Mucosa of rectum (tissue), 2 donors: ENCODE measurements at regions not wholly inside any gene's neighbourhood (a gene's known extent, or its start where the extent isn't known, plus 50 kb on each side); places are given as distances from the start of the nearest gene placed in this dataset.

ENCODE experiments used
- H3K27ac ChIP-seq, 2 donors: one replicate each; pipeline ENCODE4 v1.7.0; 2013; ENCODE audit warnings: inconsistent platforms in 2 of 2, low read depth in 2 of 2, low read length in 2 of 2
- H3K27me3 ChIP-seq, 2 donors: one replicate each; pipeline ENCODE4 v1.7.0; 2013; ENCODE audit warnings: low read length in 2 of 2; ENCODE audit not compliant: control insufficient read depth in 2 of 2, insufficient read depth in 2 of 2
- H3K36me3 ChIP-seq, 2 donors: one replicate each; pipeline ENCODE4 v1.7.0; 2013; ENCODE audit warnings: low read length in 2 of 2; ENCODE audit not compliant: control insufficient read depth in 2 of 2, insufficient read depth in 2 of 2
- H3K4me1 ChIP-seq, 2 donors: one replicate each; pipeline ENCODE4 v1.7.0; 2013; ENCODE audit warnings: low read length in 2 of 2, mild to moderate bottlenecking in 1 of 2; ENCODE audit not compliant: control insufficient read depth in 2 of 2, insufficient read depth in 2 of 2
- H3K4me3 ChIP-seq, 2 donors: one replicate each; pipeline ENCODE4 v1.7.0; 2013; ENCODE audit warnings: low read length in 2 of 2
- H3K9ac ChIP-seq, 2 donors: one replicate each; pipeline ENCODE4 v1.7.0; 2013; ENCODE audit warnings: low read length in 2 of 2, low read depth in 1 of 2, mild to moderate bottlenecking in 1 of 2
- H3K9me3 ChIP-seq, 2 donors: one replicate each; pipeline ENCODE4 v1.7.0; 2013; ENCODE audit warnings: low read length in 2 of 2; ENCODE audit not compliant: control insufficient read depth in 2 of 2
- donor health status: healthy.
- donor health status: Normal muscosa, but diverticular disease.

DNA sequence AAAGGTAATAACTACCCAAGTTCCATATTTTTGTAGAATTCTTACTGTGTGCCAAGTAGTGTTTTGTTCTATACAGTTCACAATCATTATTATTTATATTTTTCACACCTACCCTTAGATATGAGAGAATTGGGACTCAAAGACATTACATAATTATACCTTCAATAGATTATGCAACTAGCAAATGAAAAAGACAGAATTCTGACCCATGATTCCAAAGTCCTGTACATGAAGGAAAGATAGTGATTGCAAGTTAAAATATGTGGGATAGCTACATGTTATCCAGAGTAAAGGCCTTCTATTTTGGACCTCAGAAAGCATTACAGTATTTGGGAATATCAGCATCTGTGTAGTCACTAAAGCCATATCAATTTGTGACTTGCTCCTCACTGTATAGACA lies 581.0 kb downstream of the ELAVL2 start:
- Histone ChIP-seq H3K9ac (no peak overlapping the region), H3K4me3 (no peak overlapping the region), H3K27ac (no peak overlapping the region), H3K36me3 (no peaks in the 10 kb centered on the region), H3K27me3 (no peaks in the 10 kb centered on the region), H3K4me1 (no peaks in the 10 kb centered on the region), H3K9me3 (no peaks in the 10 kb centered on the region)

- H3K4me1 ChIP-seq: no peaks in the 10 kb centered on the region
- no peak overlapping the region for H3K27ac ChIP-seq
- no peaks in the 10 kb centered on the region for H3K9me3 ChIP-seq
- no peaks in the 10 kb centered on the region for H3K36me3 ChIP-seq
- H3K27me3 ChIP-seq: no peaks in the 10 kb centered on the region
- no peak overlapping the region for H3K4me3 ChIP-seq
- no peak overlapping the region for H3K9ac ChIP-seq
Measured at GRCh38 chr9:23254404-23255184, 571.4 kb downstream of the ELAVL2 start.

- no peak overlapping the region for H3K9ac ChIP-seq
- H3K27ac ChIP-seq: no peak overlapping the region
- no peaks in the 10 kb centered on the region for H3K27me3 ChIP-seq
- no peak overlapping the region for H3K4me3 ChIP-seq
- H3K4me1 ChIP-seq: no peaks in the 10 kb centered on the region
- H3K36me3 ChIP-seq: no peaks in the 10 kb centered on the region
- H3K9me3 ChIP-seq: no peaks in the 10 kb centered on the region
Measured at GRCh38 chr9:23255346-23255745, 570.7 kb downstream of the ELAVL2 start.

- H3K4me3 ChIP-seq: no peak overlapping the region
- H3K27ac ChIP-seq: no peak overlapping the region
- H3K4me1 ChIP-seq: no peaks in the 10 kb centered on the region
- H3K9ac ChIP-seq: no peak overlapping the region
- no peaks in the 10 kb centered on the region for H3K9me3 ChIP-seq
- no peaks in the 10 kb centered on the region for H3K36me3 ChIP-seq
- no peaks in the 10 kb centered on the region for H3K27me3 ChIP-seq
Measured at GRCh38 chr9:23258569-23258968, 567.5 kb downstream of the ELAVL2 start.

DNA sequence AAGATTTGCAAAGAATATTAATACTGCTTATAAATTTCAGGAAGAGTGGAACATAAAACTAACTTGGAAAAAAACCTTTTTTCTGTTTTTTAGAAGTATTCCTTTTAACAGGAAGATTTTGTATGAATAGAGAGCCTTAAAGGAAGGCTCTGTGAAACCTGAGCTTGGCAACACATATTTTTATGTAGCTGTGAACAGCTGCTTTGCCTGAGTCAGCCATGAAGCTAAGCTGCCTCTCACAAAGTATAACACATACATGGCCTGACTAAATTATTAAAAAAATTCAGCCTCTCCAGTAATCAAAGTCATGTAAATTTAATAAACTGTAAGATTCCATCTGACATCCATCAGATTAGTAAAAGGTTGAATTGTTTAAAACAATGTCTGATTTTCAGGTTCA lies 547.5 kb downstream of the ELAVL2 start:
- H3K27me3 ChIP-seq: no peaks in the 10 kb centered on the region
- H3K9me3 ChIP-seq: peaks cover 0 to 2% of the 10 kb centered on the region in 2 donors
- no peak overlapping the region for H3K4me3 ChIP-seq
- no peaks in the 10 kb centered on the region for H3K4me1 ChIP-seq
- no peak overlapping the region for H3K27ac ChIP-seq
- no peak overlapping the region for H3K9ac ChIP-seq
- H3K36me3 ChIP-seq: no peaks in the 10 kb centered on the region

- H3K4me3 ChIP-seq: no peak overlapping the region
- H3K4me1 ChIP-seq: no peaks in the 10 kb centered on the region
- H3K36me3 ChIP-seq: no peaks in the 10 kb centered on the region
- no peak overlapping the region for H3K27ac ChIP-seq
- no peaks in the 10 kb centered on the region for H3K9me3 ChIP-seq
- no peak overlapping the region for H3K9ac ChIP-seq
- H3K27me3 ChIP-seq: no peaks in the 10 kb centered on the region
Measured at GRCh38 chr9:23287390-23287789, 538.6 kb downstream of the ELAVL2 start.

DNA sequence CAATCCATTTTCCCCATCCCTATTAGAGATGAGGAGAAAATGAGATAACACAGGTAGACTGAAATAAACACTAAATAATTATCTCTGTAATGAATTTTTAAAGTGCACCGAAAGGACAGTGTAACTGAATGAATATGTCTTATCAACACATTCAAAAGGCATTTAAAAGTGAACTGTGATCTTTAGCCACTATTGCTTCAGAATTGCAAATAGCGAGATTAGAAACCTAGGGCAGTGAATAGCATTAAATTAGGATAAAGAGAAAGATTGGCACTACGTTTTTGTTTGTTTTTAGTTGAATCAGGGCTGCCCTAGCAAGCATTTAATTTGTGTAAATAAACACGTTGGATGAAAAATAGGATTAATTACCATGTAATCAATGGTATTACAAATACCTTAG lies 537.5 kb downstream of the ELAVL2 start:
- Histone ChIP-seq H3K27ac (no peak overlapping the region), H3K9ac (no peak overlapping the region), H3K4me1 (no peaks in the 10 kb centered on the region), H3K36me3 (no peaks in the 10 kb centered on the region), H3K9me3 (no peaks in the 10 kb centered on the region), H3K4me3 (no peak overlapping the region), H3K27me3 (no peaks in the 10 kb centered on the region)

DNA sequence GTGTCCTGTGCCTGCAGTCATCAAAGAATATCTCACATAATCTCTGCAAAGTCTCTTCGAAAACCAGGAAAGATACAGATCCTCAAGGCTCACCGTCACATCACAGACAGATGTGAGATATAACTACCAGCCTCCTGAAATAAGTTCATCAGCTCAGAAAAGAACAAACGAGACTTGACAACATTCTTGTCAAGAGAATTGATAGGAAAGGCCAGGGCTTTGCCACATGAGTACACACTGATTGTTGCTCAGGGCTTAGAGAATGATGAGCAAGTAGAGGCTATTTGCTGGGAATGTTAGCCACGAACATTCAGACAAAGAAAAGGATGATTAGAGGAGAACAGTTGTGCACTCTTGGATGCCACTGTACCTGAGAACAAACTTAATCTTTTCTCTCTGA lies 535.1 kb downstream of the ELAVL2 start:
- no peak overlapping the region for H3K27ac ChIP-seq
- H3K9me3 ChIP-seq: no peaks in the 10 kb centered on the region
- H3K9ac ChIP-seq: no peak overlapping the region
- H3K4me1 ChIP-seq: no peaks in the 10 kb centered on the region
- H3K4me3 ChIP-seq: no peak overlapping the region
- H3K36me3 ChIP-seq: no peaks in the 10 kb centered on the region
- no peaks in the 10 kb centered on the region for H3K27me3 ChIP-seq

DNA sequence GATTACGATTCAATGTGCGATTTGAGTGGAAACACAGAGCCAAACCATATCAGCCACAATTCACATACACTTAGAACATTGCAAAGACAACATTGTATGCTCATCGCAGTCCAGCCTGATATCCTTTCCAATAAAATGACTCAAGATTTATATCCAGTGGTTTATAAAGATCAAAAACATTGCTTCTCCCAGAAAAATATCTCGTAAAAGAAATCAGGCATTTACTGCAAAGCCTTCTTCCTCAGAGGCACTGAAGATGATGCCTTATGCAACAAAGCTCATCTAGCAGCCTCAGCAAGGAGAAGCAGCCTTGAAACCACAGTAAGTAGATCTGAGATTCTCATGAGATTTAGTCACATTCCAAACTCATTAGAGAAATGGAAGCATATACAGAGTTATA lies 523.8 kb downstream of the ELAVL2 start:
- no peaks in the 10 kb centered on the region for H3K4me1 ChIP-seq

DNA sequence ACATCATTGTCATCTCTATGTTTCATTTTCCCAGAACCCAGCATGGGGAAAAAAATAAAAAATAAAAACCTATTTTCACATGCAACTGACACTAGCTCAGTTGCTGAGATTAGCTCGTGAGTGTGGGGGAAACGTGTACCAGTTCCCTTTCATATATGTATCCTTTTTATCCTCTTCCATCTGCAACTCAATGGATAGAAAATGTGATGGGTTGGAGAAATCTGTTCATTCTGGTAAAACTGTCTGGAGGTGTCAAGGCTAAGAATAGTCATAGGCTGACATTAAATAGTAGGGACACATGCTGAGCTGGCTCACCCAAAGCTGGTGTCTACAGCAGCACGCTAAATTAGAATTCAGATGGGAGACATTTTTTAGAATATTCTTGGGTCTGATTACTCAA lies 519.3 kb downstream of the ELAVL2 start:
- H3K4me3 ChIP-seq: no peak overlapping the region

More for the DNA sequence above, 523.8 kb downstream of the ELAVL2 start:
- no peaks in the 10 kb centered on the region for H3K9me3 ChIP-seq
- H3K9ac ChIP-seq: no peak overlapping the region
- no peaks in the 10 kb centered on the region for H3K27me3 ChIP-seq
- H3K4me3 ChIP-seq: no peak overlapping the region
- H3K27ac ChIP-seq: no peak overlapping the region
- no peaks in the 10 kb centered on the region for H3K36me3 ChIP-seq

More for the DNA sequence above, 519.3 kb downstream of the ELAVL2 start:
- no peaks in the 10 kb centered on the region for H3K4me1 ChIP-seq
- H3K9ac ChIP-seq: no peak overlapping the region
- no peaks in the 10 kb centered on the region for H3K27me3 ChIP-seq
- H3K36me3 ChIP-seq: no peaks in the 10 kb centered on the region
- no peak overlapping the region for H3K27ac ChIP-seq
- no peaks in the 10 kb centered on the region for H3K9me3 ChIP-seq
